ENCODE measurements at regions not wholly inside any gene's neighbourhood (a gene's known extent, or its start where the extent isn't known, plus 50 kb on each side); places are given as distances from the start of the nearest gene placed in this dataset.
"Not testable (repeated sequence)": the region's sequence is repeated elsewhere in the genome, so short reads cannot be mapped to it uniquely, and the experiment has no call there.

DNA sequence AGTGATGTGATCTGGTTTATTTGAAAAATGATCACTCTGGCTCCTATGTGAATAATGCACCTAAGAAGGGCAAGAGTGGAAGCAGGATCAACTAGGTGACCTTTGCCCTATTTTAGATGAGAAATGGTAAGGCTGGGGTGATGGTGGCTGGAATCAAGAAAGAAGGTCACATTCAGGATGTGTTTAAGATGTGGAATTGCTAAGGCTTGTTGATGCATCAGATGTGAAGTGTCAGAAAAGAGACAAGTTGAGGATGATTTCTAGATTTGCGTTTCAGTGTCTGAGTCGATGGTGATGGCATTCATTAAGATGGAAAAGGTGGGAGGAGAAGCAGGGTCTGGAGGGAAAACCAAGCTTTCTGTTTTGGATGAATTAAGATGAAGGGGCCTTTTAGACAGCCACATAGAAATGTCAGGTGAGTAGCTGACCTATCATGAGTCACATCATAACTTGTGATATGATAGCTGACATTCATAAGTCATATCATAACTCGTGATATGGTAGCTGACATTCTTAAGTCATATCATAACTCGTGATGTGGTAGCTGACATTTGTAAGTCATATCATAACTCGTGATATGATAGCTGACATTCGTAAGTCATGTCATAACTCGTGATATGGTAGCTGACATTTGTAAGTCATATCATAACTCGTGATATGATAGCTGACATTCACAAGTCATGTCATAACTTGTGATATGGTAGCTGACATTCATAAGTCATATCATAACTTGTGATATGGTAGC is 101.2 kb upstream of the SEC11C start:
- DNase-seq, result no peak

DNA sequence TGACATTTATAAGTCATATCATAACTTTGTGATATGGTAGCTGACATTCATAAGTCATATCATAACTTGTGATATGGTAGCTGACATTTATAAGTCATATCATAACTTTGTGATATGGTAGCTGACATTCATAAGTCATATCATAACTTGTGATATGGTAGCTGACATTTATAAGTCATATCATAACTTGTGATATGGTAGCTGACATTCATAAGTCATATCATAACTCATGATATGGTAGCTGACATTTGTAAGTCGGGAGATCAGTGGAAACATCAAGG is 100.7 kb upstream of the SEC11C start:
- DNase-seq, result not testable (repeated sequence)

DNA sequence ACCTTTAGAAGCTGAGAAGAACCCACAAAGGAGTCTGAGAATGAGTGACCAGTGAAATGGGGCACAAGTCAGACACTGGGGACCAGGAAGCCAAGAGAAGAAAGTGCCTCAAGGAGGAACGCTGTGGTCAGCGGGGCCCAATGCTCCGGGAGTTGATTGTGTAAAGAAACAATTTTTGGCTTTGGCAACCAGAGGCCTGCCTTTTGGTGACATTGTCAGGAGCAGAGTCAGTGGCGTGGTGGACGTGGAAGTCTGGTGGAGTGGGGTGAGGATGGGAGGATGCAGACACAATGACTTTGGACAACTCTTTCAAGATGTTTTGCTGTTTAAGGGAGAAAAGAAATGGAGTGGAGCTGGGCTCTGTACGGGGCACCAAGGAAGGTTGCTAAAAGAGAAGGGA is 100.2 kb upstream of the SEC11C start:
- no peak for DNase-seq

DNA sequence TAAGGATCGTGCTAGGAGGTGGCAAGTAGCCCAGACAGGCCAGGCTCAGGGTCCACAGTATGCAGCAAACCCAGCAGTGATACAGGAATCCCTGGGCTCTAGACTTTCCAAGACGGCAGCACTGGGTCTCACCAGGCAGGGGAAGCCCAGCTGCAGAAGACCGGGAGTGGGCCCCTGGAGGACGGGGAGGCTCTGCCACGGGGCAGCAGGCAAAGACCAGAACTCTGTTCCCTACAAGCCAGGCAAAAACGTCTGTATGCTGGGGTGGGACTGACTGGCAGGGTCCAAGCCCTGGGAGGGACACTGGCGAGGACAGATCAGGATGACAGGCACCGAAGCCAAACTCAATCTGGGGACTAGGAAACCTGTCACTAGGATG is 98.9 kb upstream of the SEC11C start:
- no peak for DNase-seq

DNA sequence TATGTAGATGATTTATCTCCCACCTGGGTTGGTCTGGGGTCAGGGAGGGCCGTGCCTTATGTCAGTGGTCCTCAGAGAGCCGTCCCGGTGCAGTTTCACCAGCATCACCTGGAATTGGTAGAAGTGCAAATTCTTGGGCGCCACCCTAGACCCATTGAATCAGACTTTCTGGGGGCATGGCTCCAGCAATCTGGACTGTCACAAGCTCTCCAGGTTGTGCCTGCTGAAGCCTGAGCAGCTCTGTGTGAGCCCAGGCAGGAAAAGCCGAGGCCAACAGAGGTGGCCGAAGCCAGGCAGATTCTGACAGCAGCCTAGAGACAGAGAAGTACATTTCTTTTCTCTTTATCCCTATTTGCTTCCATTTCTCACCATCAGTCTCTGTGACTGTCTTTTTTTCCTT is 98.4 kb upstream of the SEC11C start:
- DNase-seq, result no peak

DNA sequence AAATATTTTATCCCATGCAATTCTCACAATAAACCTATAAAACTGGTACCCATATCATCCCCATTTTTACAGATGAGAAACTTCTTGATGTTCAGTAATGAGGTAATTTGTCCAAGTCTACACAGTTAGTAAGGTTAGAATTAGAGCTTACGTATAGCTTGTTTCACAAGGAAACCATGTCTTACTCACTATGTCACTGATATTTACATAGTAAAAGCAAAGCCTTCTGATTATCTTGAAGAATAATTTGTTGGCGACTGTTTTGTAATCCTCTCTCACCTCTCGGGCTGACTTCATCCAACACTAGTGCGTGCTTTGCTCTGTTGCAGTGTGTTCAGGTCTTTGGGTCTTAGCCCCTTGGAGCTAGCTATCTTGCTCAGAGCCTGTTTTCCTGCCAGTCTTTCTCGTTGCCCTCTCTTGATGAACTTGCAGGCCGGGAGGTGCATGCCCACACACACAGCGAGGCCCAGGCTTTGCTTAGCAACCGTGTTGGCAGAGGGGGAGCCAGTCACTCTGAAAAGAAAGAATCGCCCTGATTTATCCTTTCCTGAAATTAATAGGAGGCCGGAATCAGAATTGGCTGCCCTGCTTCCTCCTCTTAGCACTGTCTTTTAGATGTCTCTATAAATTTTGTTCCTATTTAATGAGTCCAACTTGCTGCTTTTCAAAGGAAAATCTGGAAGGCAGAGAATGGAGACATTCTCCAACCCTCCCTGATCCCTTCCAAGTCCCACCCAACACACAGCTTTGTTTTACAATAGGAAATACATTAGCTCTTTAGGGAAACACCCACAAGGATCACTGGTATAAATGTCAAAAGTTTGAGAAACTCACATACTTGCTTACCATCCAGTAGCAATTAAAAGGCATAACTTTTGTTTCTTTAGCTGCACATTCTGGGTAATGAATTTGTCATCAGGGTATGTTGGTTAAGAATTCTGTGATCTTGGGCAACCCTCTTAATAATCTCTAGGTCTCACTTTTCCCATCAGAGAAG is 97.6 kb upstream of the SEC11C start:
- DNase-seq, result peak in 41 of 56 donors; percentile 6 to 68 (median 30)

DNA sequence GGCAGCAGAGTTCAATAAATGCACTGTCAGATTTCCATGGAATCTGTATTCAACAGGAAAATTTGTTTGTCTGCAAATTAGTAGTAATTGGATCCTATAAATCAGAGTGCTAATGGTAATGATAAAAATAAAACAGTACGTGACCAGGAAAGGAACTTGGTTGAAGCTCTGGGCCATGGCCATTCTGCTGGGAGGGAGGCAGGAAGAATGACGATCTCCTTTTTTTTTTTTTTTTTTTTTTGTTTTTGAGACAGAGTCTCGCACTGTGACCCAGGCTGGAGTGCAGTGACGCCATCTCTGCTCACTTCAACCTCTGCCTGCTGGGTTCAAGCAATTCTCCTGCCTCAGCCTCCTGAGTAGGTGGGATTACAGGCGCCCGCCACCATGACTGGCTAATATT is 94.8 kb upstream of the SEC11C start:
- DNase-seq, result no peak

DNA sequence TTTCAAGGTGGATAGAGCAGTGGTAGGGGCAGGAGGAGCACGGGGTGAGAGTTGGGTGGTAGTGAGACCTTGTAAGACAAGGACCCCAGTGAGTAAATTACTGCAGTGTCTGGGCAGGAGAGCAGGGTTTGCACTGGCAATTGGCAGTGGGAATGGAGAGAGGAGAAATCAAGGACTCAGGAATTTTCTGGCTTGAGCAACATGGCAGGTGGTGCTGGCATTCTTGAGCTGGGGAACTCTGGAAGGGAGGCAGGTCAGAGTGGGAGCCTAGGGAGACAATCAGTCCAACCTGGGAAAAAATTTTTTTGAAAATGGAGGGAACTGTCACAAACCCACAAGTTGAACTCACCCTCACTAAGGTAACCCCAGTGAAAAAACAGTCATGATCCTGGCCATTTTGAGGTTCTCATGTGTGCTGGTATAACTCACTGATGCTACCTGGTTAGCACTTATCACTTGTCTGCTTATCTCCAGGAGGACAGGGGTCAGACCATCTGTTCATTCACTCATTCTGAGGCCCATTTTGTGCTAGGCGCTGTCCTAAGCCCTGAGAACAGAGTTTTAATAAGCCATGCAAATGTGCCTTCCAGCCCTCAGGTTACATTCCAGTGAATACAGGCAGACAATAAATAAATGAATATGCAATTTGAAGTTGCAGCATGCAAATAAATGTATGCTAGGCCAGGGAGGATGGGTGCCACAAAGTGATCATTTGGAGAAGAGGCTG is 92.2 kb upstream of the SEC11C start:
- no peak for DNase-seq

DNA sequence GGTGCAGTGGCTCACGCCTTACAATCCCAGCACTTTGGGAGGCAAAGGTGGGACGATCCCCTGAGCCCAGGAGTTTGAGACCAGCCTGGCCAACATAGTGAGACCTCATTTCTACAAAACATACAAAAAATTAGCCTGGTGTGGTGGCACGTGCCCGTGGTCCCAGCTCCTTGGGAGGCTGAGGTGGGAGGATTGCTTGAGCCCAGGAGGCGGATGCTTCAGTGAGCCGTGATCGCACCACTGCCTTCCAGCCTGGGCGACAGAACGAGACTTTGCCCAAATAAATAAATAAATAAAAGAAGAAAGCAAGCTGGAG is 91.7 kb upstream of the SEC11C start:
- DNase-seq, result no peak

DNA sequence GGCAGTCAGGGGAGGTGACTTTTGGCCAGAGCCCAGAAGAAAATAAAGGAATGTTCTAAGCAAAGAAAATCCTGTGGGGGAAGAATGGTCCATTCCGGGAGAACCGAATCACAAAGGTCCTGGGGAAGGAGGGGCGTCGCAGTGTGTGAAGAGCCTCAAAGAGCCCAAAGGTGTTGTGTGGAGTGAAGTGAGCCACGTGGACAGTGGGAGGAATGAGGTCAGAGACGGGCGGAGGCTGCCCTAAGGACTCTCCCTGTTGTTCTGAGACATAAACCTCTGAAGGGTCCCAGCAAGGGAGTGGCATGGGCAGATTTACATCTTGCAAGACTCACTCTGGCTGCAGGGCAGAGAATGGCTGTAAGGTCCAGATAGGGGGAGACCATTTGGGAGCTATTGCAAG is 91.3 kb upstream of the SEC11C start:
- no peak for DNase-seq

DNA sequence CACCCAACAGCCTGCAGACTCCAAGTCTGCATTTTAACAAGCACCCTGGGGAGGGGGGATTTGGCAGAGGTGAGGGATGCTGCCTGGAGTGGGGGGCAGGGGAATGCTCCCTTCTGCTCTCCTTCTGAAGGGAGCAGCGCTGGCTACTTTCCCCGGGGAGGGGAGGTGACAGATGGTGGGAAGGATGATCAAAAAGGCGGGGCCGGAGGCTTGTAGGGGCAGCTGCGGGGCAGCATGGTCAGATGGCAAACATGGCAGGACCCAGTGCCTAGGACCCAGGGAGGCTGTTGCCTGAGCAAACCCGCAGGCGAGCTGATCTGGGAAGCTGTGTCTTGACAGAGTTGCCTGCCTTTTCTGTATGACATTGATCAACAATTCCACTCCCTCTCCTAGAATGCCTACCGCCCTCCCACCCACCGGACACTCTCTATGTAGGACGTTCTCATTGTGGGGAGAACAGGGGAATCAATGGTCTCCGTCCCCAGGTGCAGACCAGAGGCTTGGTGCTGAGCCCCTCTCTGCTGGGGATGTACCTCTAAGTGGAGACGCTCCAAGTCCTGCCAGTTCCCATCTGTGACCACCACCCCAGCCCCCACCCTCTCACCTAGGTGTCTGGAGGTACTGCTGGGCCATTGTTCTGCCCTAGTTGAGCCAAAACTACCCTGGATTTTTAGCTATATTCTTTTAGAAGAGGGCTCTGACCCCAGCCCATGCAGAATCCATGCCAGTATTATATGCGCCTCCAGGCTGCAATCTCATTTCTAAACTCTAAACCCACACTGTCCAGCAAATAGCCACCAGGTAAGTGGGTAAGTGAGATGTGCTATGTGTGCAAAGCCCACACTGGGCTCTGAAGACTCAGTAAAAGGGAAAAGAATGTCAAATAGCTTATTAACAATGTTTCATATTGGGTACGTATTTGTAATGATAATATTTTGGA is 89.7 kb upstream of the SEC11C start:
- no peak for DNase-seq

DNA sequence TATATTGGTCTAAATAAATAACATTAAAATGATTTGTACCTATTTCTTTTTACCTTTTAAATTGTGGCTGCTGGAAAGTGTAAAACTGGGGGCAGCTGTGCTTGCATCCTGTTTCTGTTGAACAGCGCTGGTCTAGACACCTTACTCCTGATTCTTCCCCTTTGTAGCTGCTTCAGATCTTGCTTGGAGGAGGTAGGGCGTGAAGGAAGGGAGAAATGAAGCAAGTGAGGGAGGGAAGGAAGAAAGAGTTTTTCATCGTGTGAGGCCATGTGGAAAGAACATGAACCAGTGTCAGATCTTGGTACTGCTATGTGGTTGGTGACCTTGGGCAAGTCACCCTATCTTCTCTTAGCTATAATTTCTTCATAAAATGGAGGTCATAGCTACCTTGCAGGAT is 89.0 kb upstream of the SEC11C start:
- no peak for DNase-seq

DNA sequence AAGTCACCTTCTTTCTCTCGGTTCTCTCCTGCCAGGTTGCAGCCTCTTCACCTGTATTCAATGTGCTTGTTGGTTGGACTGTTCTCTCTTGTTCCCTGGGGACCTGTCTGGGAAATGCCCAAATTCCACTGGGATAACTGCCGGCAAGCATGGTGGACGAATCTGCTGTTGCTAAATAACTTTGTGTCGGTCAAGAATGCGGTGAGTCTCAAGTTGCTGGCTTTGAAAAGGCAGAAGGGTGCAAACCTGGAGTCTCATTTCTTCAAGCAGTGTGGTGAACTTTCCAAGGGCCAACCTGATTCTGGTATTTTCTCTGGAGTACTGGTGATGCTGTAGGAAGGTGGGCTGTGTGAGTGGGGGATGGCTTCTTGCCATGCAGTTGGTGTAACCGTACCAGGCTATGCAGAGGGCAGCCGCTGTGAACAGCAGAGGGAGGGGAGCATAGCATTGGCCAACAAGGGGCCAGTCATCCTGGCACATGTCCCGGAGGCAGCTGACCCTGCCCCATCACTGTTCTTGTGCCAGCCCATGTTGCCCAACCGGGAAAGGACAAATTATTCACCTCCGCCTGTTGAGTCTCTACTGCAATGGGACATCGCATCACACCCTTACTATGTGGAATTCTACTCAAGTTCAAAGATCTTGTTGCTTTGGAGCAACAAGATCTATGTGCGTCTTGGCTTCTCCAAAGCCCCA is 88.1 kb upstream of the SEC11C start:
- DNase-seq, result peak in 4 of 56 donors; percentile 7 to 20 (median 16)

DNA sequence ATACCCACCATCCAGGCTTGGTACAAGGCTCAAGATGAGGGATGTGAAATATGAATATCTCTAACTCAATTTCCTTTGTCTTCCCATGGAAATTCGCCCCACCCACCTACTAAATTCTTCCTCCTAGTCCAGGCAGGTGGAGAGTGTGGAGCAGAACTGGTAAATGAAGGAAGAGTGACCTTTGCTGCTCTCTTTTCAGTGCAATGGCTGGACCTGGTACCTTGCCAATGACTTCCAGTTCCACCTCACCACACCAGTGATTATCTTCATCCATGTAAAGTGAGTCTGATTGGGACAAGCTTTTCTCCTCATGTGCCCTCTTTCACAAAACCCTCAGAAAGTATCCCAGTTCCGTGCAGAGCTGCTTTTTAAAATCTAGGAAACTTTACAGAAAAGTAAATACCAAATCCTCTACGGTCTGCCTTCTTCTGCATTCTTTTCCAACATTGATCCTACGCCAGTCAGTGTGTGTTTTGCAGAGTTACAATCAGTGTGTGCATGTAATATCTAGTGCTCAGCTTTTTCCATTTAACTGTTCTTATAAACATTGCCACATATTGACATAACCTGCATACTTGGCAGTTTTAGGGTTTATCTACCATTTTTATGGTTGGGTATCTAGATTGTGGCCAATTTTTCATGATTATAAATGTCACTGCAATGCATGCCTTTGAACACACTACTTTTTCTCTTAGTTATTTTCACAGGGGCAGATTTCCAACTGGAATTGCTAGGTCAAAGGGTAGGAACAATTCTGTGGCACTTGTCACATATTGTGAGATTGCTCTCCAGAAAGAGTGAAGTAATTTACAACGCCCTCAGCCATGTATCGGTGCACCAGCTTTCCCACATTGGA is 86.5 kb upstream of the SEC11C start:
- DNase-seq, result no peak

DNA sequence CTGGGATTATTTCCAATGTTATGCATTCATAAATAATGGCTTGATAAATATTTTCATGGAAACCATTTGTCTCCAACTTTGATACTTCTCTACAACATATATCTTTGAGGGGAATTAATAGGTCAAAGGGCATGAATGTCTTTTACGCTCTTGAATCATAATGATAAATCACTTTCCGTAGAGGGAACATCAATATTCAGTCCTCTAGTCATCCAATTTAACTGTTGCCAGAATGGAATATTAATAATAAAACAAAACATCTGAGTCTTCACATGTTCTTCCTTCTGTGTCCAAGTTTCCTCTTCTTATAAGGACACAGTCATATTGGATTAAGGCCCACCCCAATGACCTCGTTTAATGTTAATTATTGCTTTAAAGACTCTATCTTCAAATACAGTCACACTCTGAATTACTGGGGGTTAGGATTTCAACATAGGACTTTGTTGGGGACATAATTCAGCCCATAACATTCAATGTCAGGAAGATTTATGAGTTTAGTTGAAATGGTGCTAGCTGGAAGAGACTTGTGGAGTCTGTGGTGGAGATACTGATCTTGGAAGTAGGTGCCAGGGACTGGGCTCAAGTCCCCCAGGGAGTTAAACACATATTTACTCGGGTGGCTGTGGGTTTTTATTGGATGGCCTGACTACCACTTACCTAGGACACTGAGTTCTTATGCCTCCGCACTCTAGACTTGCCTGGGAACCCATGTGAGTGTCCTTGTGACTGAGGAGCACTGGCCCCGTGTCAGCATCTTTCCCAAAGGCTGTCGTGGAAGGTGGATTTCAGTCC is 85.0 kb upstream of the SEC11C start:
- DNase-seq, result no peak

DNA sequence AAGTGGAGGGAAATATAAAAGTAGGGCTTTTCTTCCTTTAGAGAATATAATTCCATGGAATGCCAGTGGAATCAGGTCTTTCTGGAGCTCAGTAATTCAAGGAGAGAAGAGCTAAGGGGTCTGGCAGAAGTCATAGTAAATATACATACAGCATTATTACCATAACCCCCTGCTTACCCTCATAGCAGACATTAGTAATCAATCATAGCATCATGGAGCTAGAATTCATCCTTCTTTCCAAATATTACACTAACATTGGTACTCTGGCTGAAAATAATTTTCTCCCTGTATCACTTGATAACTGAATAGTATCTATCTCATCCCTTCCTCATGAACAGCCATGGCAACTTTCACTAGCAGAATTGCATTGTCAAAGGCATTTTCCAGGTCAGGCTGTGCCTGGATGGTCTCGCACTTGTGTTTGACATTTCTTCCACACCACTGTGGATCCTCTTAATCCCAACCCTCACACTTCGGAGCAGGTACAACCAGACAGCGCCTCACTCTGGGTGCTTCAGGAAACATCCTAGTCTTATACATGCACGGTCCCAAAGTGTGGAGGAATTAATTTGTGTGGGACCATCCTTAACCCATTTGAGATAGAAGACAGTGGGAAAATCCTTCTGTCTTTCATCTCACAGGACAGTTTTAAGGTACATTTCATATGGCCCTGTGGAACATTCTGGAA is 84.2 kb upstream of the SEC11C start:
- DNase-seq, result no peak

DNA sequence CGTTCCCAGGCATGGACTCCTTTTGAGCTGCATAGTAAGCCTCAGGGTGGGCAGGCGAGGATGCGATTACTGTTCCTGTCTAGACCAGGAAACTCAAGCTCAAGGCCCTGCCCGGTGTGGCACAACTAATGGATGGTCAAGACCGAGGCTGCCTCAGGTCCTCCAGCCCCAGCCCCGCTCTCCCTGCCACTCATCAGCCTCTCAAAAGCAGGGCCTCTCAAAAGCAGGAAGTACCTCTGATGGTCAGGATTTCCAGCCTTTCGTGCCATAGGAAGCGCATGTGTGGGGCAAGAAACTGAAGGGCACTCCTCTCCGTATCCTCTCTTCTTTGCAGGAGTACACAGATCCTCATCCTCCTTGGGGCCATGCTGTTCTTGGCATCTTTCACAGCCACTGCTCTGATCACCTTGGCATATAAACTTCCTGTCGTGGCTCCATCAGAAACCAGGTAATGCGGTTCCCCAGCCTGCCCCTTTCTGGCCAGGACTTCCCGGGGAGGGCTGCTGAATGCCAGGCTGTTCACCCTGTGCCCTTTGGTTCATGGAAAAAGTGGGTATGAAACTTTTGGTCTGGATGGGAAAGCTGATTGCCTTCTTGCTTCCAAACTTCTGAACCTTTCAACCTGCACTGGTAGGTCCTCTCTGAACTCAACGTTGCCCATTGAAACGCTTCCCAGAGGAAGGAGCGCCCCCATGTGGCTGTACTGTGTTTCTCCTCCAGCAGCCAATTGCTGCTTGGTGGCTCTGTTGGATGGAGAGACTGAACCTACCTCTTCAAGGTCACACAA is 82.8 kb upstream of the SEC11C start:
- peak in 48 of 56 donors; percentile 6 to 83 (median 42) for DNase-seq
